ENCODE measurements at regions not wholly inside any gene's neighbourhood (a gene's known extent, or its start where the extent isn't known, plus 50 kb on each side); places are given as distances from the start of the nearest gene placed in this dataset.

DNA sequence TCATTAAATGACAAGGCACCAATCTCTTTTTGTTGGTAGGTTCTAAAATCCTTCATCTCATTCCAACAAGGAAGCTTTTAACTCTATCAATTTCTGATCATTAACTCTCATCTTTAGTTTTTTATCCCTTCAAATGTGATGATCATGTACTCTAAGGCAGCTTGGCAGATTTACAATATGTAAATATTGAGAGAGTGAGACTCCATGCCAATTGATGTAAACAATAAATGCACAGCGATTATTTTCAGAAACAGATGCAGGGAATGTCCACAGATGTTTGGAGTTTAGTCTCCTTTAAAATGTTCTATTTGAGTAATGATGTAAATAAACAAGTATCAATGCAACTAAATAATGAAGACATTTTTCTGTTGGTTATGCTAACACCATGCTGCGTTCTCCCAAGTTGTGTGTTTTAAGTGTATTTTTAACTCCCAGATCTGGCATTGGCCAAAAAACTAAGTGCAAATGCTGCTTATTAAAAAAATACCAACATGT lies 213.8 kb downstream of the AHR start:
- ChIA-PET POLR2A (no interaction called here), CTCF (interaction anchor here (0.6 to 1.0 kb wide), 3 partner anchors 11 to 139 kb away, joined by 3 to 4 read pairs (median 3); no protein-coding TSS in a partner anchor)
- Histone ChIP-seq H3K27me3 (ENCODE audit: control insufficient read depth, insufficient read depth, low read length) (no peaks in the 10 kb centered on the region), H3K4me3 (ENCODE audit: low read depth, low read length) (no peak overlapping the region), H3K36me3 (ENCODE audit: control insufficient read depth, insufficient read depth, low read length) (no peaks in the 10 kb centered on the region)
- TF ChIP-seq, protein P1, sequence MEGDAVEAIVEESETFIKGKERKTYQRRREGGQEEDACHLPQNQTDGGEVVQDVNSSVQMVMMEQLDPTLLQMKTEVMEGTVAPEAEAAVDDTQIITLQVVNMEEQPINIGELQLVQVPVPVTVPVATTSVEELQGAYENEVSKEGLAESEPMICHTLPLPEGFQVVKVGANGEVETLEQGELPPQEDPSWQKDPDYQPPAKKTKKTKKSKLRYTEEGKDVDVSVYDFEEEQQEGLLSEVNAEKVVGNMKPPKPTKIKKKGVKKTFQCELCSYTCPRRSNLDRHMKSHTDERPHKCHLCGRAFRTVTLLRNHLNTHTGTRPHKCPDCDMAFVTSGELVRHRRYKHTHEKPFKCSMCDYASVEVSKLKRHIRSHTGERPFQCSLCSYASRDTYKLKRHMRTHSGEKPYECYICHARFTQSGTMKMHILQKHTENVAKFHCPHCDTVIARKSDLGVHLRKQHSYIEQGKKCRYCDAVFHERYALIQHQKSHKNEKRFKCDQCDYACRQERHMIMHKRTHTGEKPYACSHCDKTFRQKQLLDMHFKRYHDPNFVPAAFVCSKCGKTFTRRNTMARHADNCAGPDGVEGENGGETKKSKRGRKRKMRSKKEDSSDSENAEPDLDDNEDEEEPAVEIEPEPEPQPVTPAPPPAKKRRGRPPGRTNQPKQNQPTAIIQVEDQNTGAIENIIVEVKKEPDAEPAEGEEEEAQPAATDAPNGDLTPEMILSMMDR (IDR thresholded peaks at IDR 0.05; ENCODE audit: insufficient read depth, low read depth, low read length) = no peak
- DNase-seq (ENCODE audit: low read depth) = no peak

DNA sequence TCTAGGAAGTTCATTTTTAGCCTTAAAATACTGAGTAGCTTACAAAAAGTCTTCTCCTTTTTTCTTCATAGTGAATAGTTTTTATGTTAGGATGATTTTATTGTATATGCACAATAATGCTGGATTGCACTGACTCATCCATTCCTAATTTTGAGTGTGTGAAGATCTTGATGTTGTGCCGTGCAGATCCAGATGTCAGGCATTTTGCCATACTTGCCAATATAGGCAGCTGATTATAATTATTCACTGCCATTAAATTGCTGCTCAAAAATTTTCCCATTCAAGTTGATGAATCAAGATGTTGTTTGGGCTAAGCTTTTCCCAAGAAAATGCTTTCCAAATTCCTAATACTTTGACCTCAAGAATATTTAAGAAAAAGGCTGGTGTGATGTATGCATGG lies 218.3 kb downstream of the AHR start:
- peak; percentile 75 for DNase-seq (ENCODE audit: low read depth)
- ChIA-PET POLR2A (no interaction called here), CTCF (no interaction called here)
- no peaks in the 10 kb centered on the region for H3K27me3 ChIP-seq (ENCODE audit: control insufficient read depth, insufficient read depth, low read length)
- no peak overlapping the region for H3K4me3 ChIP-seq (ENCODE audit: low read depth, low read length)
- no peaks in the 10 kb centered on the region for H3K36me3 ChIP-seq (ENCODE audit: control insufficient read depth, insufficient read depth, low read length)
- TF ChIP-seq, protein P1 (IDR thresholded peaks at IDR 0.05; ENCODE audit: insufficient read depth, low read depth, low read length) = no peak

DNA sequence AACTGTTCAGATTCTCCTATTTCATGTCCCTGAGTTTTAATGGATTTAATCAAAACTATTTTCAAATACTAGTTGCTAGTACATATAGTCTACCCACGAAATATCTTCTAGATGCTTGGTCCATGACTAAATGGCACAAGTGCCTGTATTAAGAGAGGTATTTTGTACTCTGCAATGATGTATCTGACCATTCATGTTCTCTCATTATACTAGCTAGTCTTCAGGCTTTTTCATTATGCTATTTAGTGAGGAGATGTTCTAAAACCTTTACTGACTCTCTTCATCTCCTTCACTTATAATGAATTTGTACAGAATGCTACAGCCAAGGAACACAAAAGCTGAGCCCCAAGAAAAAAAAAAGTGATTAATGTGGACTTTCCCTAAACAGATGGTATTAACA lies 222.5 kb downstream of the AHR start:
- Histone ChIP-seq H3K36me3 (ENCODE audit: control insufficient read depth, insufficient read depth, low read length) (no peaks in the 10 kb centered on the region), H3K27me3 (ENCODE audit: control insufficient read depth, insufficient read depth, low read length) (no peaks in the 10 kb centered on the region), H3K4me3 (ENCODE audit: low read depth, low read length) (no peak overlapping the region)
- TF ChIP-seq, protein P1 (IDR thresholded peaks at IDR 0.05; ENCODE audit: insufficient read depth, low read depth, low read length) = no peak
- ChIA-PET CTCF (interaction anchor here (1.0 to 2.8 kb wide), 2 partner anchors 11 to 26 kb away, joined by 4 to 13 read pairs; no protein-coding TSS in a partner anchor), POLR2A (interaction anchor here (0.6 kb wide), 2 partner anchors 562 to 631 kb away, joined by 3 to 4 read pairs; no protein-coding TSS in a partner anchor)
- DNase-seq (ENCODE audit: low read depth) = no peak

DNA sequence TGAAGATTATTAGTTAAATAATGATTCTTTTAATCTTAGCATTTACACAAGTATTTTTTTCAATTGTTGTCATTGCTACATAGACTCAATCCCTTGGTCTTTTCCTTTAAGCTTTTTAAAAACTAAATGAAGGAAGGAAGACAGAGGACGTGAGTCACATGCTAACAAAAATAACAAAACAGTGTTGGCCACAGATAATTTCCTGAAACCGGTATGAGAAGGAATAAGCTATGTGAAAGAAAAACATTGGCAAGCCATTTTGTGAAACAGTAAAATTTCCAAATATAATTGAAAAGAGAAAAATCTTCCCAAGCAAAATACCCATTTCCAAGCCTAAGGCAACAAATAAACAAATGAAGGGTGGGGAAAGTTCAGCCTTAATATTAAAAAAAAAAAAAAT lies 223.0 kb downstream of the AHR start:
- no peaks in the 10 kb centered on the region for H3K27me3 ChIP-seq (ENCODE audit: control insufficient read depth, insufficient read depth, low read length)
- POLR2A ChIA-PET = interaction anchor here (0.6 kb wide), 3 partner anchors 11 to 632 kb away, joined by 3 to 4 read pairs (median 3); no protein-coding TSS in a partner anchor
- peak; percentile 54 for DNase-seq (ENCODE audit: low read depth)
- no peaks in the 10 kb centered on the region for H3K36me3 ChIP-seq (ENCODE audit: control insufficient read depth, insufficient read depth, low read length)
- TF ChIP-seq, protein P1 (IDR thresholded peaks at IDR 0.05; ENCODE audit: insufficient read depth, low read depth, low read length) = no peak
- H3K4me3 ChIP-seq (ENCODE audit: low read depth, low read length) = no peak overlapping the region
- CTCF ChIA-PET = interaction anchor here (1.0 to 2.8 kb wide), 3 partner anchors 11 to 64 kb away, joined by 3 to 13 read pairs (median 4); no protein-coding TSS in a partner anchor

DNA sequence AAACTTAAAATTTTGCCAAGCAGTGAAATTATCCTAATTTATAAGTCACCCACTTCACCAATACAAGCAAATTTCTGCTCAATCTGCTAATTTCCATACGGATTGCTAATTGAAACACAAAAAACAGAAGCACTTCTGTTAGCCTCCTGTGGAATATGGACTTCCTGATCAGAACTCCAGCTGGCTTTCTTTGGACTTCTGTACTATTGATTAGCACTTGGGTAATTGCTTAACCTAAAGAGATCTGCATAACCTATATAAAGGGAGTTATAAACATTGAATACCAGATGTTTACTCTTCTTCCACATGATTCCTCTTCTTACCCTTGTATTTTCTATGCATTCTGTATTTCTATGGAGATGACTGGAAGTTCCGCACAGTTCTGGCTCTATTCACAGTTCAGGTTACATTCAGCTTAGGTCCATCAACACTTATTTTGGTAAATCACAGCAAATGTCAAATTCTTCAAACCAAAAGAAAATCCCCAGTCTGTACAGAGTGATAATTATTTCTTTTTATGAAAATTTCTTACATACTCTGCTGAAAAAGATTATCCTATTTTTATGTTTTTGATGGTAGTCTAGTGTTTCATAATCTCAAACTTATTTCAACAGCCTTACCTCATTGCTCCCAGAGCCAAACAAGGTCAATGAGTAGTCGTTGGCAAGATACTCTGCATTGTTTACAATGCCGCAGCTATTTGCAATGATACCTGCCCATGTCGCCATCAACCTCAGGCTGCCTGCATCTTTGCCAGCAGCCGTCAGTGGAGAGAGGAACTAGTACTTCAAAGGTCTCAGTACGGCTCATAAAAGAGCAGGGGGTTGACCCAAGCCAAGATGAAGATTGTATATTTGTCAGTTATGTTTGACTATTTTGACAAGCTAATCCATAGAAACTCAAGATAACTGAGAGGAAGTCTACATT lies 225.6 kb downstream of the AHR start:
- no peaks in the 10 kb centered on the region for H3K36me3 ChIP-seq (ENCODE audit: control insufficient read depth, insufficient read depth, low read length)
- H3K4me3 ChIP-seq (ENCODE audit: low read depth, low read length) = no peak overlapping the region
- ChIA-PET POLR2A (interaction anchor here (0.5 kb wide), 1 partner anchor 226 kb away, joined by 4 read pairs; no protein-coding TSS in a partner anchor), CTCF (interaction anchor here (0.9 kb wide), 1 partner anchor 541 kb away, joined by 3 read pairs; no protein-coding TSS in a partner anchor)
- DNase-seq (ENCODE audit: low read depth) = no peak
- TF ChIP-seq, protein P1 (IDR thresholded peaks at IDR 0.05; ENCODE audit: insufficient read depth, low read depth, low read length) = no peak
- no peaks in the 10 kb centered on the region for H3K27me3 ChIP-seq (ENCODE audit: control insufficient read depth, insufficient read depth, low read length)

Measured in BJ (cell line).